ENCODE measurements at regions not wholly inside any gene's neighbourhood (a gene's known extent, or its start where the extent isn't known, plus 50 kb on each side); places are given as distances from the start of the nearest gene placed in this dataset.

DNA sequence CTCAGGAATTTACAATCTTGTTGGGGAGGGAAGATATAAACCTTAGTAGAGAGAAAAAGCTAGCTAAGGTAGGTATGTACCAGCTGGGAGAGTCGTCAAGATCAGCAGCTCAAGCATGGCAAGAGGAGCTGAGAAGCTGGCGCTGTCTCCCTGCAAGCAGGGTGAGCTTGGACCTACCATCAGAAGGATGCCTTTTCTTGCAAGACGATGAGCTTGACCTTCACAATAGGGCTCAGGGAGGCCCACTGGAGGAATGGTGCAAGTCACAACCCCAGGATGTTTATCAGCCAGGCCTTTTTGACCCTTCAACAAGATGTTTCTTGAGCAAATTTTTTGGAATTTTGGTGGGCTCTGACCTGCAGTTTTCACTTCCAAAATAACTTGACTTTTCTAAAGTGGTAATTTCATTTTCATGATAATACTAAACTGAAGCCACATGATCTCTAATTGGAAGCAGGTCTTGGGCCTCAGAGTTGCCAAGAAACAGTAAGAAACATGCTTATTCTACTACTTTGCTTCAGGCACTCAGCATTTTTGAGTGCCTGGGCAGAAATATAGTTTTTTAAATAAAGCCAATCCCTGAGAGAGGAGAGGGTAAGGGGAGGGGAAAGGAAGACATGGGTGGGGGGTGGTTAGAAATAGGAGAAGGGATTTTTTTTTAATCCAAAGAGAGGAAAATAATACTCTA is 258.1 kb downstream of the CLIC5 start:
- no peaks in the 10 kb centered on the region for H3K4me1 ChIP-seq
- no peaks in the 10 kb centered on the region for H3K36me3 ChIP-seq
- TF ChIP-seq, protein P1, sequence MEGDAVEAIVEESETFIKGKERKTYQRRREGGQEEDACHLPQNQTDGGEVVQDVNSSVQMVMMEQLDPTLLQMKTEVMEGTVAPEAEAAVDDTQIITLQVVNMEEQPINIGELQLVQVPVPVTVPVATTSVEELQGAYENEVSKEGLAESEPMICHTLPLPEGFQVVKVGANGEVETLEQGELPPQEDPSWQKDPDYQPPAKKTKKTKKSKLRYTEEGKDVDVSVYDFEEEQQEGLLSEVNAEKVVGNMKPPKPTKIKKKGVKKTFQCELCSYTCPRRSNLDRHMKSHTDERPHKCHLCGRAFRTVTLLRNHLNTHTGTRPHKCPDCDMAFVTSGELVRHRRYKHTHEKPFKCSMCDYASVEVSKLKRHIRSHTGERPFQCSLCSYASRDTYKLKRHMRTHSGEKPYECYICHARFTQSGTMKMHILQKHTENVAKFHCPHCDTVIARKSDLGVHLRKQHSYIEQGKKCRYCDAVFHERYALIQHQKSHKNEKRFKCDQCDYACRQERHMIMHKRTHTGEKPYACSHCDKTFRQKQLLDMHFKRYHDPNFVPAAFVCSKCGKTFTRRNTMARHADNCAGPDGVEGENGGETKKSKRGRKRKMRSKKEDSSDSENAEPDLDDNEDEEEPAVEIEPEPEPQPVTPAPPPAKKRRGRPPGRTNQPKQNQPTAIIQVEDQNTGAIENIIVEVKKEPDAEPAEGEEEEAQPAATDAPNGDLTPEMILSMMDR (IDR thresholded peaks at IDR 0.05; ENCODE audit: borderline replicate concordance) = no peak
- H3K9me3 ChIP-seq (replicated peaks) = no peaks in the 10 kb centered on the region
- no peak for DNase-seq
- no peak overlapping the region for H3K4me3 ChIP-seq
- peak overlapping the region; percentile 46 for H3K27ac ChIP-seq (replicated peaks)
- intact Hi-C loops (cut with micrococcal nuclease) = no loop called here
- peaks cover 23% of the 10 kb centered on the region for H3K27me3 ChIP-seq (ENCODE audit: low read depth)

DNA sequence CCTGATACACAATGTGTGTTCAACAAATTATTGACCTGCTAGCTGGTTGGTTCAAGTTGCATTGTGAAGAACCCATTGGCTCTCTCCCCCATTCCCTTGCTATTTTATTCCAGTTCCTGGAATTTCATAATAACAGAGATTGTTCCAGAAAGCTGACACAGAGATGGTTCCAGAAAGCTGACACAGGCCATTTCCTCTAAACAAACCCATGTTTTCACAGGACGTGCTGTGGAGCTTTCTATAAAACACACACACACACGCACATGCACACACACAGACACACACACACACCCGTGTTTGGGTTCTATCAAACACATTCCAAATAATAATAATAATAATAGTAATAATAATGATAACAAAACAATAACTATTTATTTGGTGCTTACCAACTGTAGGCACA is 259.1 kb downstream of the CLIC5 start:
- no peaks in the 10 kb centered on the region for H3K36me3 ChIP-seq
- no peak overlapping the region for H3K4me3 ChIP-seq
- H3K4me1 ChIP-seq = no peaks in the 10 kb centered on the region
- TF ChIP-seq, protein P1 (IDR thresholded peaks at IDR 0.05; ENCODE audit: borderline replicate concordance) = no peak
- no peak for DNase-seq
- no peaks in the 10 kb centered on the region for H3K9me3 ChIP-seq (replicated peaks)
- H3K27ac ChIP-seq (replicated peaks) = no peak overlapping the region
- H3K27me3 ChIP-seq (ENCODE audit: low read depth) = peaks cover 32% of the 10 kb centered on the region
- intact Hi-C loops (cut with micrococcal nuclease) = no loop called here

DNA sequence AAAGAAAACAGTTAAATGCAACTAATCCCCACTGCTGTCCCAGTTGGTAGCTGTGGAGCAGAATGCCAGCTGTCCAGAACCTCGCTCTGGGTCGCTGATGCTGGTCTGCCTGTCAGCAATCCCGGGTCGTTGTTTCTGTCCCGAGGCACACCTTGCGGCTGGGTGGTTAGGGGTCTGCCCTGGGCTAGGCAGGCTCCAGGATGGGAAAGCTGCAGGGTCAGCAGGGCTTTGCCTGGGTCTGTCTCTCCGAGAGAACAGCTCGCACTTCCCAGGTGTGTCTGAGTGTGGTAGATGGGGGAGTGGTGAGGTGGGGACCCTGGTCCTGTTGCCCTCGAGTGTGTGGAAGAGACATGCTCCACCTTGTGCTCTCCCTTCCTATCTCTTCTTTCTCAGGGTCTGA is 261.2 kb downstream of the CLIC5 start:
- TF ChIP-seq, protein P1 (IDR thresholded peaks at IDR 0.05; ENCODE audit: borderline replicate concordance) = no peak
- no peak for DNase-seq
- intact Hi-C loops (cut with micrococcal nuclease) = no loop called here
- H3K27me3 ChIP-seq (ENCODE audit: low read depth) = peaks cover 34% of the 10 kb centered on the region
- no peaks in the 10 kb centered on the region for H3K36me3 ChIP-seq
- no peak overlapping the region for H3K4me3 ChIP-seq
- H3K4me1 ChIP-seq = no peaks in the 10 kb centered on the region
- H3K9me3 ChIP-seq (replicated peaks) = no peaks in the 10 kb centered on the region
- H3K27ac ChIP-seq (replicated peaks) = no peak overlapping the region

DNA sequence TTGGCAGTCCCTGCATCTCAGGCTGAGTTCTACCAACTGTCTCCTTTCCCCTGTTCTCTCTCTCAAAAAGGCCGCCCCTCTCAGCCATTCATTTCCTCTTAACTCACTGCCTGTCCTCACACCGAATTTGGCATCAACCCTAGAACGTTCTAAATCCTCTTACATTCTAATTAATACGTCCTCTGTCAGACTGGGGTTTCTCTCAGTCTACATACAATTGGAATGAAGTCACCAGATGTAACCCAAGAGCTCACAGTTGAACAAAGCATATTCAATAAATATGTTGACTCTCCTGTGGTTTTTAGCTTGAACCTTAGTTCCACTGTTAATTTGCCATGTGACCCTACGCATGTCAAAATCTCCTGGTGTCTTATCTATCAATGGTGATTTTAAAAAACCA is 269.6 kb downstream of the CLIC5 start:
- Histone ChIP-seq H3K4me1 (peaks cover 5% of the 10 kb centered on the region), H3K36me3 (no peaks in the 10 kb centered on the region), H3K27ac (replicated peaks) (no peak overlapping the region), H3K9me3 (replicated peaks) (peaks cover 16% of the 10 kb centered on the region), H3K4me3 (no peak overlapping the region), H3K27me3 (ENCODE audit: low read depth) (no peaks in the 10 kb centered on the region)
- DNase-seq = no peak
- TF ChIP-seq, protein P1 (IDR thresholded peaks at IDR 0.05; ENCODE audit: borderline replicate concordance) = no peak
- intact Hi-C loops (cut with micrococcal nuclease) = no loop called here

DNA sequence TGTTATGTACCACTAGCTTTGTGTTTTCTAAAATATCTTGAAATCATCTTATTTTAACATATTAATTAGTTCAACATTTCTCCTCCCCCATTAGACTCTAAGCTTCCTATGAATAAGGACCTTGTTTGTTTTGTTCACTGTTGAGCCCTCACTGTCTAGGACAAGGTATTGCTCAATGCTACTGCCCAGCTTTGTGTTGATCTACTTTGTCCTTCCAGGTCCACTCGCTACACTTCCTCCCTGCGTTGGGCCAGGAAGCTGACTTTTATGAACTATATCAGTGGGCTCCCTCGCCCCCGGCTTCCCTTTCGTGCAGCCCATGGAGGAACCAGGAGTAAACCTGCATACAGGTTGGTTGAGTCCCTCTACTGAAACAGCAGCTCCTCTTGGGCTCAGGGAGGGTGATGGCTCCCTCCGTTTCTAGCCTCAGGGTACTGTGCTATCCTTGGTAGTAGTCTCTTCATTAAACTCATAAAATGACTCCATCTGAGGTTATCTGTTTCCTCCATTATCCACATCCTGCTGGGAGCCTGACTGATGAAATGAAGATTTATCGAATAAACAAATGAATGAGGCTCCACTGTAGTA is 272.5 kb downstream of the CLIC5 start:
- peaks cover 12% of the 10 kb centered on the region for H3K9me3 ChIP-seq (replicated peaks)
- TF ChIP-seq, protein P1 (IDR thresholded peaks at IDR 0.05; ENCODE audit: borderline replicate concordance) = no peak
- H3K27me3 ChIP-seq (ENCODE audit: low read depth) = no peaks in the 10 kb centered on the region
- H3K36me3 ChIP-seq = no peaks in the 10 kb centered on the region
- DNase-seq = no peak
- no peak overlapping the region for H3K4me3 ChIP-seq
- no peak overlapping the region for H3K27ac ChIP-seq (replicated peaks)
- H3K4me1 ChIP-seq = peaks cover 5% of the 10 kb centered on the region
- intact Hi-C loops (cut with micrococcal nuclease) = no loop called here

Measured in left ventricle myocardium inferior (tissue), 1 donor.